ENCODE measurements at regions not wholly inside any gene's neighbourhood (a gene's known extent, or its start where the extent isn't known, plus 50 kb on each side); places are given as distances from the start of the nearest gene placed in this dataset.

- DNase-seq (ENCODE audit: low spot score) = no peak
- TF ChIP-seq, protein P1, sequence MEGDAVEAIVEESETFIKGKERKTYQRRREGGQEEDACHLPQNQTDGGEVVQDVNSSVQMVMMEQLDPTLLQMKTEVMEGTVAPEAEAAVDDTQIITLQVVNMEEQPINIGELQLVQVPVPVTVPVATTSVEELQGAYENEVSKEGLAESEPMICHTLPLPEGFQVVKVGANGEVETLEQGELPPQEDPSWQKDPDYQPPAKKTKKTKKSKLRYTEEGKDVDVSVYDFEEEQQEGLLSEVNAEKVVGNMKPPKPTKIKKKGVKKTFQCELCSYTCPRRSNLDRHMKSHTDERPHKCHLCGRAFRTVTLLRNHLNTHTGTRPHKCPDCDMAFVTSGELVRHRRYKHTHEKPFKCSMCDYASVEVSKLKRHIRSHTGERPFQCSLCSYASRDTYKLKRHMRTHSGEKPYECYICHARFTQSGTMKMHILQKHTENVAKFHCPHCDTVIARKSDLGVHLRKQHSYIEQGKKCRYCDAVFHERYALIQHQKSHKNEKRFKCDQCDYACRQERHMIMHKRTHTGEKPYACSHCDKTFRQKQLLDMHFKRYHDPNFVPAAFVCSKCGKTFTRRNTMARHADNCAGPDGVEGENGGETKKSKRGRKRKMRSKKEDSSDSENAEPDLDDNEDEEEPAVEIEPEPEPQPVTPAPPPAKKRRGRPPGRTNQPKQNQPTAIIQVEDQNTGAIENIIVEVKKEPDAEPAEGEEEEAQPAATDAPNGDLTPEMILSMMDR (IDR thresholded peaks at IDR 0.05; ENCODE audit: borderline replicate concordance, control extremely low read depth, extremely low read depth, insufficient read depth, missing control alignments) = no peak
- in situ Hi-C loops (cut with MboI; ENCODE audit: low sequenced_read_pairs, unreplicated experiment) = no loop called here
Measured at GRCh38 chr11:29780756-29781155, 236.1 kb downstream of the KCNA4 start.

DNA sequence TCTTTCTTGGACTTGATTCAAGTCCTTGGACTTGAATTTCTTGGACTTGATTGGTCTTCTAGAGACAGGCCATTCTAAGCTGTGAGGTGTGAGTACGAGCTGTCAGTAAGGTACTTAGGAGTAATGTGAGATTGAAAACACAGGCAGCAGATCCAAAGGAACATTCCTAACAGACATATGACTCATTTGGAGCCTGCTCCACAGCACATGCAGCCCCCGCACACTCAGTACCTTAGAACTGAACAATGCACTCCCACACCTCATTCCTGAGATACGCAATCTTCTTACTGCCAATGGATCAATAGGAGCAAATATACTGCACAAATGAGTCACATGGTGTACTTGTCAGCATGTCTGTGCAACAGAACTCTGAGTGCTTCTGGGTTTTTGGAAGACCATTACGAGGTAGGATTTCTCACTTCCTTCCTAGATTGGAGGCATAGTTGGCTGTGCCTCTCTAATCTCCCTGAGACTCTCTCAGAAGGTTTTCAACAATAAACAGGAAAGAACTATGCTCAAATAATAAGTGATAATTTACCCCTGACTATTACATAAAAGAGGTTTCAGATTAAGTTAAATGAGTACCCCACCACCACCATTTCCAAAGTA is 243.1 kb downstream of the KCNA4 start:
- in situ Hi-C loops (cut with MboI; ENCODE audit: low sequenced_read_pairs, unreplicated experiment) = no loop called here
- no peak for DNase-seq (ENCODE audit: low spot score)
- TF ChIP-seq, protein P1 (IDR thresholded peaks at IDR 0.05; ENCODE audit: borderline replicate concordance, control extremely low read depth, extremely low read depth, insufficient read depth, missing control alignments) = no peak

DNA sequence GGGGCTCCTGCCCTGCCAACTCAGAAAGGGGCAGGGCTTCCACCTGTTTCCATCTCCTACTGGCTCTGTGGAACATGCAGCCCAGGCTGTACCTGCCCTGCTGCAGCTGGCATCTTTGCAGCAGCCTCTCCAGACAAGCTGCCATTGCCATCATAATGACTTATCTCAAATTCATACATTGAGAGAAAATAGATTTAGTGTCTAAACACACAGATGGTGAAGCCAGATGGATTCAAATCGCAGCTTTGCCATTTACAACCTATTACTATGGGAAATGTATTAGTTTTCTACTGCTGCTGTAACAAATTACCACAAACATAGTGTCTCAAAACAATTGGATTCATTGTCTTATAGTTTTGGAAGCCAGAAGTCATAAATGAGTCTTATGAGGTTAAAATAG is 260.0 kb downstream of the KCNA4 start:
- TF ChIP-seq, protein P1 (IDR thresholded peaks at IDR 0.05; ENCODE audit: borderline replicate concordance, control extremely low read depth, extremely low read depth, insufficient read depth, missing control alignments) = no peak
- DNase-seq (ENCODE audit: low spot score) = no peak
- in situ Hi-C loops (cut with MboI; ENCODE audit: low sequenced_read_pairs, unreplicated experiment) = no loop called here

- in situ Hi-C loops (cut with MboI; ENCODE audit: low sequenced_read_pairs, unreplicated experiment) = no loop called here
- no peak for DNase-seq (ENCODE audit: low spot score)
- TF ChIP-seq, protein P1 (IDR thresholded peaks at IDR 0.05; ENCODE audit: borderline replicate concordance, control extremely low read depth, extremely low read depth, insufficient read depth, missing control alignments) = no peak
Measured at GRCh38 chr11:29755474-29755873, 261.4 kb downstream of the KCNA4 start.

DNA sequence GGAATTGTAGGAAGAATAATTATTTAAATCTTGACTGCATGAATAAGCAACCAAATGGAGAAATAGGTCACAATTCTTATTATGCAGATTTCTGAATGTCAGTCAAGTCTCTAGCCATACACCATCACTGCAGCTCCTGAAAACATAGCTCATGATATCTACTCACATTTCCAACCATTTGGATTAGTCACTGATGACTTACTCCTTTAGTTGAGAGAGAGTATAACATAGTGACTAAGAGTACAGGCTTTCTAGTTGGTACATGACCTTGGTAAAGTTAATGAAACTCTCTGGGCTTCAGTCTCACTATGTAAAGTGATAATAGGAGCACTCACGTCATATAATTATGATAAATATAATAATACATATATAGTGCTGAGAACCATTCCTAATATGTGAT is 265.2 kb downstream of the KCNA4 start:
- no peak for DNase-seq (ENCODE audit: low spot score)
- in situ Hi-C loops (cut with MboI; ENCODE audit: low sequenced_read_pairs, unreplicated experiment) = no loop called here
- TF ChIP-seq, protein P1 (IDR thresholded peaks at IDR 0.05; ENCODE audit: borderline replicate concordance, control extremely low read depth, extremely low read depth, insufficient read depth, missing control alignments) = no peak

DNA sequence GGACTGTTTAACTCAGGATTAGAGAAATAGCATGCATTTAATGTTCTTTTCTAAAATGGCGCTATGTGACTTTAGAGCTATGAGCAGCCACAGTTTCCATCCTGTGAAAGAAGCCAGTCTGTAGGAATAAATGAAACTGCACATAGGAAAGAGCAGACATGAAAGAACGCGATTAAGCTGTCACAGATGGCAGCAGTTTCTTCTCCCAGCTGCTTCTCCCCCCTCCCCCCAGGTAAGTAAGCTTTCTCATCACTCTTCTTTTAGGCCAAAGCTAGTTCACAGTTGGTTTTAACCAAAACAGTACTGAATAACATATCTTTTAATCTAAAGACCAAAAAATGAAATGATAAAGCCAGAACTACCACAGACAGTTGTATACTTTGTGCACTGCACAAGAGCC is 266.4 kb downstream of the KCNA4 start:
- TF ChIP-seq, protein P1 (IDR thresholded peaks at IDR 0.05; ENCODE audit: borderline replicate concordance, control extremely low read depth, extremely low read depth, insufficient read depth, missing control alignments) = no peak
- in situ Hi-C loops (cut with MboI; ENCODE audit: low sequenced_read_pairs, unreplicated experiment) = no loop called here
- DNase-seq (ENCODE audit: low spot score) = no peak

Measured in GM13976 (cell line).